SK-N-SH (cell line): ENCODE measurements at regions not wholly inside any gene's neighbourhood (a gene's known extent, or its start where the extent isn't known, plus 50 kb on each side); places are given as distances from the start of the nearest gene placed in this dataset.

Source experiments
- CTCF ChIA-PET: fragments of 300-600, 350-600 bp; formaldehyde crosslinking; extraction: SDS; loops from one replicate; lab custom pipeline; 2021; lab: Yijun Ruan, JAX
- POLR2A ChIA-PET: fragments of 350-600 bp; sonication (Branson Sonifier 250); formaldehyde crosslinking; extraction: SDS; loops from one replicate; lab custom pipeline; 2020; ENCODE audit warnings: antibody characterized with exemption, inconsistent platforms; lab: Yijun Ruan, JAX
- DNase-seq: peaks from one replicate; pipeline ENCODE4 v3.0.0; 2012
- H2AFZ ChIP-seq: fragments of 200-600 bp; sonication (generic); 2 replicates; pipeline ENCODE4 v1.8.1; 2016; ENCODE audit warnings: antibody characterized with exemption, mild to moderate bottlenecking, low read depth
- H3F3A ChIP-seq: fragments of 200-600 bp; sonication (generic); replicated peaks from 2 replicates; pipeline ENCODE3; 2016; ENCODE audit warnings: antibody characterized with exemption, mild to moderate bottlenecking; ENCODE audit not compliant: insufficient read depth
- H3K27ac ChIP-seq, 2 experiments: fragments of 200-500 bp in 1 of 2; fragments of 200-600 bp in 1 of 2; sonication (Bioruptor generic) in 1 of 2; sonication (generic), shearing (Covaris generic) in 1 of 2; 2 replicates each; pipeline versions ENCODE4 v1.5.1 to v1.6.1; 2014 to 2016; ENCODE audit warnings: low read depth in 2 of 2, inconsistent platforms in 1 of 2, low read length in 1 of 2, mild to moderate bottlenecking in 1 of 2, mixed read lengths in 1 of 2
- H3K27me3 ChIP-seq: fragments of 200-600 bp; sonication (generic), shearing (Covaris generic); 2 replicates; pipeline ENCODE4 v1.6.1; 2016; ENCODE audit warnings: mixed run types; ENCODE audit not compliant: insufficient read depth
- H3K36me3 ChIP-seq, 2 experiments: fragments of 200-500 bp in 1 of 2; fragments of 200-600 bp in 1 of 2; sonication (Bioruptor generic) in 1 of 2; sonication (generic) in 1 of 2; replicated peaks in 1 of 2; 2 replicates each; pipeline versions ENCODE3 to v1.5.1; 2014 to 2016; ENCODE audit warnings: low read length in 1 of 2, mild to moderate bottlenecking in 1 of 2; ENCODE audit not compliant: insufficient read depth in 2 of 2, control insufficient read depth in 1 of 2
- H3K4me1 ChIP-seq, 2 experiments: fragments of 200-500 bp in 1 of 2; fragments of 200-600 bp in 1 of 2; sonication (Bioruptor generic) in 1 of 2; sonication (generic), shearing (Covaris generic) in 1 of 2; 2 replicates each; pipeline versions ENCODE4 v1.5.1 to v1.6.1; 2014 to 2016; ENCODE audit warnings: low read depth in 1 of 2, low read length in 1 of 2, mixed run types in 1 of 2; ENCODE audit not compliant: insufficient read depth in 2 of 2, control insufficient read depth in 1 of 2
- H3K4me2 ChIP-seq: fragments of 200-600 bp; sonication (generic), shearing (Covaris generic); 2 replicates; pipeline ENCODE4 v1.6.1; 2017; ENCODE audit warnings: mixed run types
- H3K4me3 ChIP-seq, 2 experiments: fragments of 200-500 bp in 1 of 2; fragments of 200-600 bp in 1 of 2; sonication (Bioruptor generic) in 1 of 2; sonication (generic), shearing (Covaris generic) in 1 of 2; 2 replicates each; pipeline versions ENCODE4 v1.5.1 to v1.8.1; 2014 to 2016; ENCODE audit warnings: low read depth in 2 of 2, inconsistent platforms in 1 of 2, low read length in 1 of 2, mild to moderate bottlenecking in 1 of 2, mixed read lengths in 1 of 2, moderate library complexity in 1 of 2
- H3K79me2 ChIP-seq: fragments of 200-600 bp; sonication (generic); 2 replicates; pipeline ENCODE4 v1.8.1; 2017; ENCODE audit warnings: mild to moderate bottlenecking; ENCODE audit not compliant: insufficient read depth
- H3K9ac ChIP-seq: fragments of 200-600 bp; sonication (generic); 2 replicates; pipeline ENCODE4 v1.6.1; 2017; ENCODE audit warnings: mixed run types
- H3K9me2 ChIP-seq: fragments of 200-600 bp; sonication (generic); 2 replicates; pipeline ENCODE4 v1.6.1; 2017; ENCODE audit warnings: mixed run types
- H3K9me3 ChIP-seq: fragments of 200-600 bp; sonication (generic); 2 replicates; pipeline ENCODE4 v1.6.1; 2017; ENCODE audit warnings: mixed run types, mild to moderate bottlenecking, moderate library complexity
- H4K20me1 ChIP-seq: fragments of 200-600 bp; sonication (generic); 2 replicates; pipeline ENCODE4 v1.6.1; 2017; ENCODE audit warnings: mild to moderate bottlenecking, mixed run types; ENCODE audit not compliant: insufficient read depth
- FOSL2 ChIP-seq: IDR thresholded peaks from 2 replicates; pipeline ENCODE4 v1.4.0; 2012; ENCODE audit warnings: low read depth, mild to moderate bottlenecking, moderate library complexity, borderline replicate concordance
- GABPA ChIP-seq: IDR thresholded peaks from 2 replicates; pipeline ENCODE4 v1.4.0; 2012; ENCODE audit warnings: low read depth, mild to moderate bottlenecking
- IRF3 ChIP-seq: fragments of 150-350 bp; IDR thresholded peaks from 2 replicates; pipeline ENCODE4 v1.6.1; 2016; ENCODE audit warnings: mild to moderate bottlenecking, low read depth, low read length
- JUND ChIP-seq: IDR thresholded peaks from 2 replicates; pipeline ENCODE4 v1.4.0; 2012
- MEF2A ChIP-seq: IDR thresholded peaks from 2 replicates; pipeline ENCODE4 v1.4.0; 2012; ENCODE audit warnings: low read depth, borderline replicate concordance
- NFIC ChIP-seq: IDR thresholded peaks from 2 replicates; pipeline ENCODE4 v1.4.0; 2012; ENCODE audit warnings: borderline replicate concordance
- NRF1 ChIP-seq: IDR thresholded peaks from 2 replicates; pipeline ENCODE4 v1.6.1; 2012; ENCODE audit warnings: low read depth, mild to moderate bottlenecking, low read length
- PBX3 ChIP-seq: IDR thresholded peaks from 2 replicates; pipeline ENCODE4; 2012
- POLR2AphosphoS5 ChIP-seq: IDR thresholded peaks from 2 replicates; pipeline ENCODE4 v1.6.1; 2012; ENCODE audit warnings: low read depth, low read length
- RCOR1 ChIP-seq: fragments of 150-350 bp; IDR thresholded peaks from 2 replicates; pipeline ENCODE4 v1.6.1; 2017; ENCODE audit warnings: antibody characterized with exemption, low read length
- RXRA ChIP-seq: IDR thresholded peaks from 2 replicates; pipeline ENCODE4 v1.4.0; 2012; ENCODE audit warnings: low read depth, mild to moderate bottlenecking, borderline replicate concordance
- SMC3 ChIP-seq: IDR thresholded peaks from 2 replicates; pipeline ENCODE4 v1.6.1; 2012; ENCODE audit warnings: low read depth, low read length, improper control_type of control experiment
- ZBTB33 ChIP-seq: IDR thresholded peaks from 2 replicates; pipeline ENCODE4 v1.4.0; 2012; ENCODE audit warnings: low read depth, borderline replicate concordance
- WGBS: methylation state at CpG from one replicate; pipeline ENCODE4 v1.1.6; 2017; ENCODE audit warnings: low lambda C conversion rate; 5-methylcytosine and 5-hydroxymethylcytosine counted together

DNA sequence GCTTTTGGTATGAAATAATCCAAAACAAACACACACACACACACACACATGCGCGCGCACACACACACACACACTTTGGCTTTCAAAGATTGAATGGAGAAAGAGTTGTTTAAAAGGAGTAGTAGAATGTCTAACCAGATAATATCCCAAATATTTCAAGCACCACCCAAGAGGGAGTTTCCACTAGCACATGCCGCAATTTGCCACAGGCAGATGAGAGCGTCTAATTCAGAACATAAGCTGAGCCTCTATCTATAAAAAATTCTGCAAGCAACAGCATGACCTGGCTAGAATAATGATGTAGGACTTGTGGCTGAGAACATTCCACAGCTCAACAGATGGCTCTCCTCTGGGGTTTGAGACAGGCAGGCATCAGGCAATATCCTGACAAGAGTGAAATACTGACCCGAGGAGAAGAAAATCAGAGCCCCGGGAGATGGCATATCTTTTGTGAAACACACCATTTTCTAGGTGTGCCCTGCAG is 302.5 kb upstream of the GADL1 start:
- Histone ChIP-seq H3K27ac (no peak overlapping the region), H3F3A (no peaks in the 10 kb centered on the region), H3K9me3 (no peaks in the 10 kb centered on the region), H3K4me1 (no peaks in the 10 kb centered on the region), H3K27me3 (no peaks in the 10 kb centered on the region), H3K79me2 (no peaks in the 10 kb centered on the region), H3K9ac (no peak overlapping the region), H3K4me3 (no peak overlapping the region), H3K36me3 (no peaks in the 10 kb centered on the region), H3K9me2 (no peaks in the 10 kb centered on the region), H2AFZ (no peak overlapping the region), H3K4me2 (no peak overlapping the region), H4K20me1 (no peaks in the 10 kb centered on the region)
- no peak for DNase-seq
- TF ChIP-seq ZBTB33 (no peak), NFIC (no peak), FOSL2 (no peak), RXRA (no peak), RCOR1 (no peak), PBX3 (no peak), NRF1 (no peak), MEF2A (no peak), POLR2AphosphoS5 (no peak), GABPA (no peak), SMC3 (no peak)
- CTCF ChIA-PET = no interaction called here
- 81% methylated on average over 7 of the region's 7 CpGs for WGBS
- POLR2A ChIA-PET = no interaction called here

GRCh38 chr3:31197941-31198340 is 303.5 kb upstream of the GADL1 start:
- CTCF ChIA-PET = no interaction called here
- H3K27me3 ChIP-seq = no peaks in the 10 kb centered on the region
- no peak for DNase-seq
- no peak for TF ChIP-seq JUND
- no peak for TF ChIP-seq NRF1
- no peak for TF ChIP-seq ZBTB33
- TF ChIP-seq IRF3 = no peak
- TF ChIP-seq, all 33 proteins: peak for 0
- Histone ChIP-seq H3K79me2 (no peaks in the 10 kb centered on the region), H3K4me2 (no peak overlapping the region), H3K4me1 (no peaks in the 10 kb centered on the region), H3F3A (no peaks in the 10 kb centered on the region), H2AFZ (no peak overlapping the region), H3K36me3 (no peaks in the 10 kb centered on the region), H3K4me3 (no peak overlapping the region), H3K9me2 (no peaks in the 10 kb centered on the region), H4K20me1 (no peaks in the 10 kb centered on the region), H3K9ac (no peak overlapping the region), H3K9me3 (no peaks in the 10 kb centered on the region), H3K27ac (no peak overlapping the region)
- WGBS = 35% methylated on average over 2 of the region's 2 CpGs
- POLR2A ChIA-PET = no interaction called here
